ENCODE measurements at regions not wholly inside any gene's neighbourhood (a gene's known extent, or its start where the extent isn't known, plus 50 kb on each side); places are given as distances from the start of the nearest gene placed in this dataset.

DNA sequence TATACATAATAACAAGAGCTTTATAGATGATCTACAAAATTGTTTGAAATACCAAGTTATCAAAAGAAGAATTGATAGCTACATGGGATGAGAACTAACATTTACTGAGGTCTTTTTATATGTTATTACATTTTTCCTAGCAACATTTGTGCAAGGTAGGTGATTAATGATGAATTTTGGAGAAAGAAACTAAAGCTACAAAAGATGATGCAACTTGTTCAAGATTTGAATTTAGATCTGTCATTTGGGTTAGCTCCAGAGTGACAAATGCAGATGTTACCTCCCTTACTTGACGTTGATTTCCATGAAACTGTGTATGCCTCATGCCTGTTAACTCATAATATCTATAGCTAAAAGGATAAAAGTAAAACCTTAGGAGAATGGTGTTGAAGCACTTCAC is 84.5 kb upstream of the EYA4 start:
- 67 to 98% (median 78%) methylated on average over 1 of the region's 1 CpG for WGBS, 5 donors
- intact Hi-C loops (cut with DNase I; ENCODE audit: low total_unique reads) = no loop called here
- no peaks in the 10 kb centered on the region for H3K27me3 ChIP-seq (replicated peaks in 1 of 7)

DNA sequence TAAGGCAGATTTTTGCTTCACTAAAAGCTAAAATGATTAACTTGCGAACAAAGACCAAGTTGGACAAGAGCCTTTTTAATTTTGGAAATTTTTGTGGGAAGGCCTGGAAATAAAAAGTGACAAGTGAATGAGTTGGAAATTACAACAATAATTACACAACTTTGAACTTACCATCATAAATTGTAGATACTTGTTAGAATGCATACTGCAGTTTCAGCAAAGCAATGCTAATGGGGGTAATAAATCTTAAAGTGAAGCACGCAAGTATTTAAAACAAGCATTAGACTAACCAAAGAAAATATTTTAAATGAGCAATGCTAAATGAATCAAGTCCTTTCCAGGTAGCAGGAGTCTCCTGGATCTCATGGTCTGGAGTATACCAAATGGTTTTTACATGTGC is 83.2 kb upstream of the EYA4 start:
- H3K4me1 ChIP-seq = no peaks in the 10 kb centered on the region
- H3K4me3 ChIP-seq = no peak overlapping the region
- WGBS, 5 donors = 88 to 95% (median 94%) methylated on average over 2 of the region's 2 CpGs
- H3K27me3 ChIP-seq (replicated peaks in 1 of 7) = no peaks in the 10 kb centered on the region
- H3K27ac ChIP-seq = no peak overlapping the region
- TF ChIP-seq POLR2A (IDR thresholded peaks at IDR 0.05) = no peak
- DNase-seq = no peak
- intact Hi-C loops (cut with DNase I; ENCODE audit: low total_unique reads) = no loop called here
- H3K36me3 ChIP-seq = no peaks in the 10 kb centered on the region
- peaks cover 0 to 12% (median 3%) of the 10 kb centered on the region in 8 donors for H3K9me3 ChIP-seq

More for the DNA sequence above, 84.5 kb upstream of the EYA4 start:
- Histone ChIP-seq H3K27ac (no peak overlapping the region), H3K4me3 (no peak overlapping the region), H3K36me3 (no peaks in the 10 kb centered on the region), H3K4me1 (no peaks in the 10 kb centered on the region), H3K9me3 (peaks cover 0 to 15% (median 3%) of the 10 kb centered on the region in 8 donors)
- TF ChIP-seq POLR2A (IDR thresholded peaks at IDR 0.05) (no peak), POLR2AphosphoS5 (IDR thresholded peaks at IDR 0.05) (no peak)
- TF ChIP-seq, protein P1, sequence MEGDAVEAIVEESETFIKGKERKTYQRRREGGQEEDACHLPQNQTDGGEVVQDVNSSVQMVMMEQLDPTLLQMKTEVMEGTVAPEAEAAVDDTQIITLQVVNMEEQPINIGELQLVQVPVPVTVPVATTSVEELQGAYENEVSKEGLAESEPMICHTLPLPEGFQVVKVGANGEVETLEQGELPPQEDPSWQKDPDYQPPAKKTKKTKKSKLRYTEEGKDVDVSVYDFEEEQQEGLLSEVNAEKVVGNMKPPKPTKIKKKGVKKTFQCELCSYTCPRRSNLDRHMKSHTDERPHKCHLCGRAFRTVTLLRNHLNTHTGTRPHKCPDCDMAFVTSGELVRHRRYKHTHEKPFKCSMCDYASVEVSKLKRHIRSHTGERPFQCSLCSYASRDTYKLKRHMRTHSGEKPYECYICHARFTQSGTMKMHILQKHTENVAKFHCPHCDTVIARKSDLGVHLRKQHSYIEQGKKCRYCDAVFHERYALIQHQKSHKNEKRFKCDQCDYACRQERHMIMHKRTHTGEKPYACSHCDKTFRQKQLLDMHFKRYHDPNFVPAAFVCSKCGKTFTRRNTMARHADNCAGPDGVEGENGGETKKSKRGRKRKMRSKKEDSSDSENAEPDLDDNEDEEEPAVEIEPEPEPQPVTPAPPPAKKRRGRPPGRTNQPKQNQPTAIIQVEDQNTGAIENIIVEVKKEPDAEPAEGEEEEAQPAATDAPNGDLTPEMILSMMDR (IDR thresholded peaks at IDR 0.05 in 8 of 11, conservative IDR thresholded peaks at IDR 0.05 in 3 of 11) = no peak
- DNase-seq = no peak

DNA sequence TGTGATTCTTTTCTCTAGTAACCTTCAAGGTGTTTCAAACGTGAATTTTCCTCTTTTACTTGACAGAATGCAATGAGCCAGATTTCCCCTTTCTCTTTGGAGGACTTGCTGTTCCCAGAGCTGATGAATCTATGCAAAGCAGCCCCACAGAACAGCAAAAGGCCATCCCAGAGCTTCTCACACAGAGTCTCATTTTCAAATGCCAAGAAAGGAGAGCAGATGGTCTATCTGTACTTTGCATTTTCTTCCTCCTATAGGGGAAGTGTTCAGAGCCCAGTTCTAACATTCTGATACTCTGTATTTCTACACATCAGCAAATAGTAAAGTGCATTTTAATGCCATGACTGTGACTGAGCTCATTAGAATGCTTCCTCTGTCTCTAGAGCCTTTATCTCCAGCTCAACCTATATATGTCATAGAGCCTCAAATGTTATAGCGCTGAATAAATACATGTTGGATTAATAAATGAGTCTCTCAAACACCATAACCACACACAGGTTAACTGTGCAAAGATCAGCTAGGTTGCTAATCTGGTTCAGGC is 81.8 kb upstream of the EYA4 start:
- no peak overlapping the region for H3K4me3 ChIP-seq
- WGBS, 5 donors = 52 to 64% (median 57%) methylated on average over 2 of the region's 2 CpGs
- peaks cover 0 to 9% (median 2%) of the 10 kb centered on the region in 8 donors for H3K9me3 ChIP-seq
- no peak for DNase-seq
- H3K4me1 ChIP-seq = no peaks in the 10 kb centered on the region
- TF ChIP-seq POLR2AphosphoS5 (IDR thresholded peaks at IDR 0.05) (no peak), POLR2A (IDR thresholded peaks at IDR 0.05) (no peak)
- TF ChIP-seq, protein P1 (IDR thresholded peaks at IDR 0.05 in 8 of 11, conservative IDR thresholded peaks at IDR 0.05 in 3 of 11) = no peak
- no peak overlapping the region for H3K27ac ChIP-seq
- H3K27me3 ChIP-seq (replicated peaks in 1 of 7) = no peaks in the 10 kb centered on the region
- intact Hi-C loops (cut with DNase I; ENCODE audit: low total_unique reads) = no loop called here
- no peaks in the 10 kb centered on the region for H3K36me3 ChIP-seq

DNA sequence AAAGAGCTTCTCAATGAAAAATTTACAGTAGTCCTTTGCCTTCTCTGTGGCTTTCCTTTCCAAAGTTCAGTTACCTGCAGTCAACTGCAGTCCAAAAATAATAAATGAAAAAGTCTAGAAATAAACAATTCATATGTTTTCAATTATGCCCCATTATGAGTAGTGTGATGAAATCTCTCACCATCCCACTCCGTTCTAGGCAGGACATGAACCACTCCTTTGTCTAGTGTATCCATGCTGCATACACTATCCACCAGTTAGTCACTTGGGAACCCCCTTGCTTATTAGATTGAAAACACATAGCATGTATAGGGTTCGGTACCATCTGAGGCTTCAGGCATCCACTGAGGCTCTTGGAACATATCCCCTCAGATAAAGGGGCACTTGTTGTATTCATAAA is 80.6 kb upstream of the EYA4 start:
- Histone ChIP-seq H3K9me3 (no peaks in the 10 kb centered on the region), H3K27me3 (replicated peaks in 1 of 7) (no peaks in the 10 kb centered on the region), H3K4me3 (no peak overlapping the region), H3K27ac (no peak overlapping the region), H3K4me1 (no peaks in the 10 kb centered on the region), H3K36me3 (no peaks in the 10 kb centered on the region)
- no peak for TF ChIP-seq POLR2A (IDR thresholded peaks at IDR 0.05)
- TF ChIP-seq POLR2AphosphoS5 (IDR thresholded peaks at IDR 0.05) = no peak
- TF ChIP-seq, protein P1 (IDR thresholded peaks at IDR 0.05 in 8 of 11, conservative IDR thresholded peaks at IDR 0.05 in 3 of 11) = no peak
- intact Hi-C loops (cut with DNase I; ENCODE audit: low total_unique reads) = no loop called here
- WGBS, 5 donors = 77 to 89% (median 85%) methylated on average over 2 of the region's 2 CpGs
- DNase-seq = no peak

DNA sequence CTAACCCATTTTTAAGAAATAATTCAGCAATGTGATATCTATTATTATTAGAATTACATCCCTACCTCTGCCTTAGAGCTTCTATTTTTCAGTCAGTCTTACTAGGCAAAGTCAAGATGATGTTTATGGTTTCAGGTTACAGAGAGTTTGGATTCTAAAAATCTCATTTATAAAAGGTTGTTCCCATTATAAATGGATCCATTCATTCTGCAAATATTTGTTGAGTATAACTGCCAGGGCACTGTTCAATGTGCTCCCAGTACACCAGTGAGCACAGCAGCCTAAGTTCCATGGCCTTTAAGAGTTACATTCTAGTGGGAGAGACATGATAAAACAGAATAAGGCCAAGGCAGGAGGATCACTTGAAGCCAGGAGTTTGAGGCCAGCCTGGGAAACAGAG is 75.9 kb upstream of the EYA4 start:
- Histone ChIP-seq H3K4me1 (no peaks in the 10 kb centered on the region), H3K27me3 (replicated peaks in 1 of 7) (no peaks in the 10 kb centered on the region), H3K4me3 (no peak overlapping the region), H3K36me3 (no peaks in the 10 kb centered on the region), H3K9me3 (no peaks in the 10 kb centered on the region), H3K27ac (no peak overlapping the region)
- no peak for DNase-seq
- TF ChIP-seq, protein P1 (IDR thresholded peaks at IDR 0.05 in 8 of 11, conservative IDR thresholded peaks at IDR 0.05 in 3 of 11) = no peak
- TF ChIP-seq POLR2AphosphoS5 (IDR thresholded peaks at IDR 0.05) (no peak), POLR2A (IDR thresholded peaks at IDR 0.05) (no peak)
- intact Hi-C loops (cut with DNase I; ENCODE audit: low total_unique reads) = no loop called here

Measured in spleen (tissue), 11 donors.